Liver (tissue), 3 donors: ENCODE measurements at regions not wholly inside any gene's neighbourhood (a gene's known extent, or its start where the extent isn't known, plus 50 kb on each side); places are given as distances from the start of the nearest gene placed in this dataset.

Experiments
- ATF3 ChIP-seq: IDR thresholded peaks from 2 replicates; pipeline ENCODE4 v1.6.1; 2016; ENCODE audit warnings: antibody characterized with exemption
- CTCF ChIP-seq: fragments of 150-350 bp; IDR thresholded peaks from 2 replicates; pipeline ENCODE4 v1.5.1; 2017; ENCODE audit warnings: improper control_type of control experiment, low read depth, low read length; ENCODE audit not compliant: missing input control
- EGR1 ChIP-seq, 2 donors: IDR thresholded peaks; 2 replicates each; pipeline ENCODE4 v1.6.1; 2016 to 2018; ENCODE audit warnings: antibody characterized with exemption in 2 of 2, low read depth in 2 of 2
- FOXA2 ChIP-seq: IDR thresholded peaks from 2 replicates; pipeline ENCODE4 v1.6.1; 2016; ENCODE audit warnings: antibody characterized with exemption
- GABPA ChIP-seq, 2 donors: IDR thresholded peaks in 1 of 2; conservative IDR thresholded peaks in 1 of 2; 2 replicates each; pipeline ENCODE4 v1.6.1; 2016; ENCODE audit warnings: antibody characterized with exemption in 2 of 2, mild to moderate bottlenecking in 1 of 2, moderate library complexity in 1 of 2
- HNF4G ChIP-seq: IDR thresholded peaks from 2 replicates; pipeline ENCODE4 v1.6.1; 2016; ENCODE audit warnings: antibody characterized with exemption
- JUND ChIP-seq, 2 donors: IDR thresholded peaks; 2 replicates each; pipeline ENCODE4 v1.6.1; 2016; ENCODE audit warnings: antibody characterized with exemption in 2 of 2
- MAX ChIP-seq: IDR thresholded peaks from 2 replicates; pipeline ENCODE4 v1.6.1; 2016; ENCODE audit warnings: antibody characterized with exemption
- RAD21 ChIP-seq, 2 donors: IDR thresholded peaks; 2 replicates each; pipeline ENCODE4 v1.6.1; 2016; ENCODE audit warnings: antibody characterized with exemption in 2 of 2, mild to moderate bottlenecking in 2 of 2
- REST ChIP-seq: IDR thresholded peaks from 2 replicates; pipeline ENCODE4 v1.6.1; 2016; ENCODE audit warnings: antibody characterized with exemption, mild to moderate bottlenecking
- RXRA ChIP-seq, 2 donors: IDR thresholded peaks; 2 replicates each; pipeline ENCODE4 v1.6.1; 2017 to 2018; ENCODE audit warnings: antibody characterized with exemption in 2 of 2, mild to moderate bottlenecking in 1 of 2
- TAF1 ChIP-seq: conservative IDR thresholded peaks from 2 replicates; pipeline ENCODE4 v1.6.1; 2016; ENCODE audit warnings: antibody characterized with exemption, mild to moderate bottlenecking
- YY1 ChIP-seq: IDR thresholded peaks from 2 replicates; pipeline ENCODE4 v1.6.1; 2016; ENCODE audit warnings: antibody characterized with exemption, mild to moderate bottlenecking
- ZBTB33 ChIP-seq: IDR thresholded peaks from 2 replicates; pipeline ENCODE4 v1.6.1; 2016; ENCODE audit warnings: antibody characterized with exemption
- donor health status: healthy.
- donor health status: healthy.

- TF ChIP-seq GABPA (IDR thresholded peaks at IDR 0.05 in 1 of 2, conservative IDR thresholded peaks at IDR 0.05 in 1 of 2) (no peak), CTCF (no peak), EGR1 (IDR thresholded peaks at IDR 0.05; ENCODE audit: low read depth in 2 of 2) (no peak), HNF4G (no peak), MAX (no peak), FOXA2 (no peak), RAD21 (IDR thresholded peaks at IDR 0.05) (no peak), YY1 (no peak), REST (no peak), ZBTB33 (no peak), ATF3 (no peak), RXRA (IDR thresholded peaks at IDR 0.05) (no peak), TAF1 (no peak), JUND (IDR thresholded peaks at IDR 0.05) (no peak)
Observed at GRCh38 chr12:59030415-59030814, 110.1 kb upstream of the LRIG3 start.
